PC-9 (cell line): ENCODE measurements at regions not wholly inside any gene's neighbourhood (a gene's known extent, or its start where the extent isn't known, plus 50 kb on each side); places are given as distances from the start of the nearest gene placed in this dataset.

Source experiments
- BruUV-seq: library from RNA; stranded (reverse); fragments of 400-500 nt; replicated peaks from 2 replicates; lab custom pipeline; 2021; lab: Mats Ljungman, UMichigan
- CTCF ChIA-PET: fragments of 300-600 bp; sonication (Branson Sonifier 250); formaldehyde crosslinking; loops from one replicate; lab custom pipeline; 2022; ENCODE audit warnings: antibody characterized with exemption; lab: Charles Lee
- POLR2A ChIA-PET: fragments of 300-600 bp; sonication (Branson Sonifier 250); formaldehyde crosslinking; loops from one replicate; lab custom pipeline; 2022; ENCODE audit warnings: antibody characterized with exemption; ENCODE audit not compliant: unreplicated experiment; lab: Charles Lee
- DNase-seq, 2 experiments: peaks; one replicate each; pipeline versions ENCODE4 v3.0.0 to v3.0.0-alpha.2; 2015 to 2022; ENCODE audit warnings: mixed read lengths in 1 of 2
- H2AFZ ChIP-seq: fragments of 200-600 bp; sonication (generic); 2 replicates; pipeline ENCODE4 v1.8.1; 2017; ENCODE audit warnings: antibody characterized with exemption
- H3F3A ChIP-seq: fragments of 200-600 bp; sonication (generic); 2 replicates; pipeline ENCODE4 v1.8.1; 2017; ENCODE audit warnings: antibody characterized with exemption, mild to moderate bottlenecking, low read depth; ENCODE audit not compliant: insufficient read depth
- H3K27ac ChIP-seq: fragments of 200-600 bp; sonication (generic); 2 replicates; pipeline ENCODE4 v1.6.1; 2016; ENCODE audit warnings: mixed run types
- H3K27me3 ChIP-seq: fragments of 200-600 bp; sonication (generic); 2 replicates; pipeline ENCODE4 v1.6.1; 2016; ENCODE audit warnings: low read depth, mixed run types; ENCODE audit not compliant: insufficient read depth
- H3K36me3 ChIP-seq: fragments of 200-600 bp; sonication (generic); 2 replicates; pipeline ENCODE4 v1.6.1; 2016; ENCODE audit warnings: low read depth, mixed run types
- H3K4me1 ChIP-seq: fragments of 200-600 bp; sonication (generic); replicated peaks from 2 replicates; pipeline ENCODE4 v1.6.1; 2016; ENCODE audit warnings: mixed run types; ENCODE audit not compliant: insufficient read depth
- H3K4me2 ChIP-seq: fragments of 200-600 bp; sonication (generic); 2 replicates; pipeline ENCODE4 v1.6.1; 2017; ENCODE audit warnings: mixed run types
- H3K4me3 ChIP-seq: fragments of 200-600 bp; sonication (generic); 2 replicates; pipeline ENCODE4 v1.6.1; 2016; ENCODE audit warnings: mixed run types
- H3K79me2 ChIP-seq: fragments of 200-600 bp; sonication (generic); 2 replicates; pipeline ENCODE4 v1.6.1; 2017; ENCODE audit warnings: low read depth, mixed run types
- H3K9me2 ChIP-seq: fragments of 200-600 bp; sonication (generic); 2 replicates; pipeline ENCODE4 v1.8.1; 2017; ENCODE audit warnings: mild to moderate bottlenecking; ENCODE audit not compliant: insufficient read depth
- H3K9me3 ChIP-seq: fragments of 200-600 bp; sonication (generic); 2 replicates; pipeline ENCODE4 v1.8.1; 2016; ENCODE audit warnings: low read depth; ENCODE audit not compliant: insufficient read depth
- H4K20me1 ChIP-seq: fragments of 200-600 bp; sonication (generic); 2 replicates; pipeline ENCODE4 v1.8.1; 2017; ENCODE audit not compliant: insufficient read depth
- EZH2 ChIP-seq: fragments of 200-600 bp; sonication (generic); IDR thresholded peaks from 2 replicates; pipeline ENCODE4 v1.8.0; 2017; ENCODE audit warnings: antibody characterized with exemption, low read depth
- intact Hi-C: fragments of 100-400 bp; cut with micrococcal nuclease; formaldehyde crosslinking; loops from one replicate; pipeline ENCODE4 v1.10.0; 2022; ENCODE audit not compliant: unreplicated experiment
- TF ChIP-seq, protein P1 (sequence below): fragments of 200-600 bp; sonication (generic); conservative IDR thresholded peaks from 2 replicates; pipeline ENCODE4 v1.6.1; 2017; ENCODE audit warnings: mixed run types, antibody characterized with exemption, mild to moderate bottlenecking, moderate library complexity

GRCh38 chr4:171288816-171289432, 524.3 kb upstream of the GALNTL6 start:
- Histone ChIP-seq H3K9me2 (no peaks in the 10 kb centered on the region), H3K4me1 (no peaks in the 10 kb centered on the region), H2AFZ (no peak overlapping the region), H3K27me3 (no peaks in the 10 kb centered on the region), H3F3A (no peaks in the 10 kb centered on the region), H3K4me3 (no peak overlapping the region), H3K36me3 (no peaks in the 10 kb centered on the region), H3K27ac (no peak overlapping the region), H3K4me2 (no peak overlapping the region), H3K79me2 (no peaks in the 10 kb centered on the region), H4K20me1 (no peaks in the 10 kb centered on the region), H3K9me3 (no peaks in the 10 kb centered on the region)
- DNase-seq = no peak
- intact Hi-C loops = no loop called here
- ChIA-PET POLR2A (no interaction called here), CTCF (no interaction called here)
- no peak for TF ChIP-seq EZH2
- TF ChIP-seq, protein P1, sequence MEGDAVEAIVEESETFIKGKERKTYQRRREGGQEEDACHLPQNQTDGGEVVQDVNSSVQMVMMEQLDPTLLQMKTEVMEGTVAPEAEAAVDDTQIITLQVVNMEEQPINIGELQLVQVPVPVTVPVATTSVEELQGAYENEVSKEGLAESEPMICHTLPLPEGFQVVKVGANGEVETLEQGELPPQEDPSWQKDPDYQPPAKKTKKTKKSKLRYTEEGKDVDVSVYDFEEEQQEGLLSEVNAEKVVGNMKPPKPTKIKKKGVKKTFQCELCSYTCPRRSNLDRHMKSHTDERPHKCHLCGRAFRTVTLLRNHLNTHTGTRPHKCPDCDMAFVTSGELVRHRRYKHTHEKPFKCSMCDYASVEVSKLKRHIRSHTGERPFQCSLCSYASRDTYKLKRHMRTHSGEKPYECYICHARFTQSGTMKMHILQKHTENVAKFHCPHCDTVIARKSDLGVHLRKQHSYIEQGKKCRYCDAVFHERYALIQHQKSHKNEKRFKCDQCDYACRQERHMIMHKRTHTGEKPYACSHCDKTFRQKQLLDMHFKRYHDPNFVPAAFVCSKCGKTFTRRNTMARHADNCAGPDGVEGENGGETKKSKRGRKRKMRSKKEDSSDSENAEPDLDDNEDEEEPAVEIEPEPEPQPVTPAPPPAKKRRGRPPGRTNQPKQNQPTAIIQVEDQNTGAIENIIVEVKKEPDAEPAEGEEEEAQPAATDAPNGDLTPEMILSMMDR = no peak
- no TSS peak for BruUV-seq

DNA sequence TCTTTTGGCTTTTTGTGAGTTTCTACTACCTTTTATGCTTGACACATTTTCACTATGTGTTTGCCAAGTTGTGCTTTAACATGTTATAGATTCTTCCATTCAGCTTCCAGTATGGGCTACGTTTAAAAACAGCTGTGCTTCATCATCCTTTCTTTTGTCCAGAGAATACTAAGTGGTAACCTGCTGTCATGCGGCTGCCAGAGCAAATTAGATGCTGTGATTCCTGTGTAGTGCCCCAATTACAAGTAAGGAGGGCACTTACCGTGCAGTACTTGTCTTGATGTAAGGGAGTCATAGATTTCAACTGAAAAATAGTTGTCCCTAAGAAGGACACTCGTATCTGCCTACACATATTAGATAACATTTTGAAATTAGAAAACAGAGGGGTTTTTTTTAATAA, 531.8 kb upstream of the GALNTL6 start:
- Histone ChIP-seq H3K9me2 (no peaks in the 10 kb centered on the region), H3K27ac (no peak overlapping the region), H3K4me2 (no peak overlapping the region), H3K9me3 (no peaks in the 10 kb centered on the region), H3F3A (no peaks in the 10 kb centered on the region), H2AFZ (no peak overlapping the region), H4K20me1 (no peaks in the 10 kb centered on the region), H3K27me3 (no peaks in the 10 kb centered on the region), H3K4me1 (no peaks in the 10 kb centered on the region), H3K79me2 (no peaks in the 10 kb centered on the region), H3K36me3 (no peaks in the 10 kb centered on the region), H3K4me3 (no peak overlapping the region)
- TF ChIP-seq EZH2 = no peak
- TF ChIP-seq, protein P1 = no peak
- no TSS peak for BruUV-seq
- ChIA-PET POLR2A (no interaction called here), CTCF (no interaction called here)
- DNase-seq = no peak
- intact Hi-C loops = no loop called here

DNA sequence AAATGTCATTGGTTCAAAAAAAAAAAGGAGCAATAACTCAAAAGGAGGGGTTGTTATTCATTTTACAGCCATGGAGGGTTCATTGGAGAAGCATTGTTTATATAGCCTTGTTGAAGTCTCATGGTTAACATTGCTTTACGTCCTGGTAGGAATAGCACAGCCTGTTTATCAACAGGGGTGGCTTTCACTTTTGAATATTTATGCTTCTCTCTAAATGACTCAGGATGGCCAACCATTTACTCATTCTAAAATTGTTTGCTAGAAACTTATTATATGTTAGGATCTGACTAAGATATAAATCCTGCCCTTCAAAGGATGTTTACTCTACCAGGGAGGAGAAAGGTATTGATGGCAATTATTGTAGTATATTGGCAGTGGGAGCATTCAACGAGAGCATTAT, 534.1 kb upstream of the GALNTL6 start:
- POLR2A ChIA-PET = no interaction called here
- Histone ChIP-seq H3K27me3 (no peaks in the 10 kb centered on the region), H3K27ac (no peak overlapping the region), H3K9me3 (no peaks in the 10 kb centered on the region), H2AFZ (no peak overlapping the region), H3K9me2 (no peaks in the 10 kb centered on the region), H4K20me1 (no peaks in the 10 kb centered on the region), H3K4me2 (no peak overlapping the region), H3K36me3 (no peaks in the 10 kb centered on the region), H3F3A (no peaks in the 10 kb centered on the region), H3K4me3 (no peak overlapping the region), H3K4me1 (no peaks in the 10 kb centered on the region), H3K79me2 (no peaks in the 10 kb centered on the region)
- intact Hi-C loops = no loop called here
- CTCF ChIA-PET = no interaction called here
- BruUV-seq = no TSS peak
- no peak for DNase-seq
- no peak for TF ChIP-seq EZH2
- TF ChIP-seq, protein P1 = no peak
